ENCODE measurements at regions not wholly inside any gene's neighbourhood (a gene's known extent, or its start where the extent isn't known, plus 50 kb on each side); places are given as distances from the start of the nearest gene placed in this dataset.

GRCh38 chr13:65410791-65411190 is 1819.3 kb downstream of the PCDH9 start (continued):
- no peak for TF ChIP-seq TSHZ2 (CRISPR knock-in tag; IDR thresholded peaks at IDR 0.05)
- no peak for TF ChIP-seq ISL1 (CRISPR knock-in tag; IDR thresholded peaks at IDR 0.05)

GRCh38 chr13:65401315-65401714 is 1828.8 kb downstream of the PCDH9 start:
- no peak for ATAC-seq
- no peak for TF ChIP-seq PPARA (CRISPR knock-in tag; IDR thresholded peaks at IDR 0.05; ENCODE audit: borderline replicate concordance)
- no peak for TF ChIP-seq ZFP30 (CRISPR knock-in tag; IDR thresholded peaks at IDR 0.05)
- TF ChIP-seq RARB (CRISPR knock-in tag; IDR thresholded peaks at IDR 0.05), result no peak
- TF ChIP-seq SNAI2 (CRISPR knock-in tag; IDR thresholded peaks at IDR 0.05), result 0 out of 2 replicates have a peak, but pooled peaks have one; percentile 29
- TF ChIP-seq, protein P1, sequence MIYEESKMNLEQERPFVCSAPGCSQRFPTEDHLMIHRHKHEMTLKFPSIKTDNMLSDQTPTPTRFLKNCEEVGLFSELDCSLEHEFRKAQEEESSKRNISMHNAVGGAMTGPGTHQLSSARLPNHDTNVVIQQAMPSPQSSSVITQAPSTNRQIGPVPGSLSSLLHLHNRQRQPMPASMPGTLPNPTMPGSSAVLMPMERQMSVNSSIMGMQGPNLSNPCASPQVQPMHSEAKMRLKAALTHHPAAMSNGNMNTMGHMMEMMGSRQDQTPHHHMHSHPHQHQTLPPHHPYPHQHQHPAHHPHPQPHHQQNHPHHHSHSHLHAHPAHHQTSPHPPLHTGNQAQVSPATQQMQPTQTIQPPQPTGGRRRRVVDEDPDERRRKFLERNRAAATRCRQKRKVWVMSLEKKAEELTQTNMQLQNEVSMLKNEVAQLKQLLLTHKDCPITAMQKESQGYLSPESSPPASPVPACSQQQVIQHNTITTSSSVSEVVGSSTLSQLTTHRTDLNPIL (CRISPR knock-in tag; IDR thresholded peaks at IDR 0.05; ENCODE audit: low read depth), result no peak
- no peak for TF ChIP-seq CSDC2 (CRISPR knock-in tag; IDR thresholded peaks at IDR 0.05)
- TF ChIP-seq BACH2 (CRISPR knock-in tag; IDR thresholded peaks at IDR 0.05; ENCODE audit: borderline replicate concordance), result no peak
- TF ChIP-seq ZNF565 (CRISPR knock-in tag; conservative IDR thresholded peaks at IDR 0.05; ENCODE audit: low read depth), result 0 out of 2 replicates have a peak, but pooled peaks have one; percentile 10
- no peak; the same call in 1 of the 2 replicates for TF ChIP-seq ZNF70 (CRISPR knock-in tag; IDR thresholded peaks at IDR 0.05)
- TF ChIP-seq OSR1 (CRISPR knock-in tag; IDR thresholded peaks at IDR 0.05), result no peak
- TF ChIP-seq ZNF8 (CRISPR knock-in tag; IDR thresholded peaks at IDR 0.05), result peak; percentile 98
- no peak for TF ChIP-seq ARNTL (CRISPR knock-in tag; IDR thresholded peaks at IDR 0.05; ENCODE audit: borderline replicate concordance, low read depth)
- TF ChIP-seq ZC3H10 (CRISPR knock-in tag; IDR thresholded peaks at IDR 0.05), result no peak
- TF ChIP-seq, protein P2, sequence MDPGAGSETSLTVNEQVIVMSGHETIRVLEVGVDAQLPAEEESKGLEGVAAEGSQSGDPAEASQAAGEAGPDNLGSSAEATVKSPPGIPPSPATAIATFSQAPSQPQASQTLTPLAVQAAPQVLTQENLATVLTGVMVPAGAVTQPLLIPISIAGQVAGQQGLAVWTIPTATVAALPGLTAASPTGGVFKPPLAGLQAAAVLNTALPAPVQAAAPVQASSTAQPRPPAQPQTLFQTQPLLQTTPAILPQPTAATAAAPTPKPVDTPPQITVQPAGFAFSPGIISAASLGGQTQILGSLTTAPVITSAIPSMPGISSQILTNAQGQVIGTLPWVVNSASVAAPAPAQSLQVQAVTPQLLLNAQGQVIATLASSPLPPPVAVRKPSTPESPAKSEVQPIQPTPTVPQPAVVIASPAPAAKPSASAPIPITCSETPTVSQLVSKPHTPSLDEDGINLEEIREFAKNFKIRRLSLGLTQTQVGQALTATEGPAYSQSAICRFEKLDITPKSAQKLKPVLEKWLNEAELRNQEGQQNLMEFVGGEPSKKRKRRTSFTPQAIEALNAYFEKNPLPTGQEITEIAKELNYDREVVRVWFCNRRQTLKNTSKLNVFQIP (CRISPR knock-in tag; IDR thresholded peaks at IDR 0.05; ENCODE audit: borderline replicate concordance, low read depth), result no peak
- peak; percentile 73 for TF ChIP-seq ISL1 (CRISPR knock-in tag; IDR thresholded peaks at IDR 0.05)
- peak; percentile 63; the same call in 1 of the 2 replicates for TF ChIP-seq GLIS3 (CRISPR knock-in tag; IDR thresholded peaks at IDR 0.05)
- peak; percentile 92 for TF ChIP-seq TCF4 (CRISPR knock-in tag; IDR thresholded peaks at IDR 0.05; ENCODE audit: borderline replicate concordance)
- no peak for TF ChIP-seq PATZ1 (CRISPR knock-in tag; IDR thresholded peaks at IDR 0.05; ENCODE audit: borderline replicate concordance)
- peak; percentile 78; the same call in 1 of the 2 replicates for TF ChIP-seq TSHZ2 (CRISPR knock-in tag; IDR thresholded peaks at IDR 0.05)
- TF ChIP-seq, protein P3, sequence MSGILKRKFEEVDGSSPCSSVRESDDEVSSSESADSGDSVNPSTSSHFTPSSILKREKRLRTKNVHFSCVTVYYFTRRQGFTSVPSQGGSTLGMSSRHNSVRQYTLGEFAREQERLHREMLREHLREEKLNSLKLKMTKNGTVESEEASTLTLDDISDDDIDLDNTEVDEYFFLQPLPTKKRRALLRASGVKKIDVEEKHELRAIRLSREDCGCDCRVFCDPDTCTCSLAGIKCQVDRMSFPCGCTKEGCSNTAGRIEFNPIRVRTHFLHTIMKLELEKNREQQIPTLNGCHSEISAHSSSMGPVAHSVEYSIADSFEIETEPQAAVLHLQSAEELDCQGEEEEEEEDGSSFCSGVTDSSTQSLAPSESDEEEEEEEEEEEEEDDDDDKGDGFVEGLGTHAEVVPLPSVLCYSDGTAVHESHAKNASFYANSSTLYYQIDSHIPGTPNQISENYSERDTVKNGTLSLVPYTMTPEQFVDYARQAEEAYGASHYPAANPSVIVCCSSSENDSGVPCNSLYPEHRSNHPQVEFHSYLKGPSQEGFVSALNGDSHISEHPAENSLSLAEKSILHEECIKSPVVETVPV (CRISPR knock-in tag; IDR thresholded peaks at IDR 0.05), result 0 out of 2 replicates have a peak, but pooled peaks have one; percentile 54
- TF ChIP-seq ZFP3 (CRISPR knock-in tag; IDR thresholded peaks at IDR 0.05), result no peak
